K562 (cell line): ENCODE measurements at regions not wholly inside any gene's neighbourhood (a gene's known extent, or its start where the extent isn't known, plus 50 kb on each side); places are given as distances from the start of the nearest gene placed in this dataset.

Experiments
- ATAC-seq: fragments of 200-7000 bp; cut with Tn5 transposase; 3 replicates; pipeline ENCODE4 v1.9.1; 2020; ENCODE audit warnings: moderate library complexity
- BruUV-seq: library from RNA; stranded (reverse); fragments of 400-500 nt; replicated peaks from 2 replicates; lab custom pipeline; 2021; lab: Mats Ljungman, UMichigan
- CTCF ChIA-PET: fragments of 300-600 bp; formaldehyde crosslinking; extraction: SDS; loops from one replicate; lab custom pipeline; 2021; ENCODE audit warnings: low intra/inter-chr PET ratio; lab: Yijun Ruan, JAX
- POLR2A ChIA-PET: fragments of 300-600, 350-650 bp; sonication (Branson Sonifier 250); formaldehyde crosslinking; extraction: SDS; loops from one replicate; lab custom pipeline; 2021; ENCODE audit warnings: antibody characterized with exemption, inconsistent platforms; lab: Yijun Ruan, JAX
- DNase-seq, 4 experiments: peaks; one replicate each; pipeline versions ENCODE4 v3.0.0 to v3.0.0-alpha.2; 2011 to 2018; ENCODE audit warnings: low spot score in 3 of 4, mixed read lengths in 3 of 4; ENCODE audit errors: extremely low read depth in 1 of 4
- FAIRE-seq: peaks from 2 replicates; lab custom pipeline; 2011; peaks lifted over from hg19 to GRCh38; lab: Jason Lieb, UNC
- H2AFZ ChIP-seq: 2 replicates; pipeline ENCODE4 v1.6.0; 2011; ENCODE audit warnings: low read depth, low read length, control low read depth, inconsistent platforms
- H3K27ac ChIP-seq: fragments of 200-600 bp; 3 replicates; pipeline ENCODE4 v1.8.0; 2011; ENCODE audit warnings: low read depth, mild to moderate bottlenecking, control low read depth, inconsistent platforms, low read length, moderate library complexity, mixed read lengths; ENCODE audit errors: extremely low read depth
- H3K27me3 ChIP-seq, 2 experiments: fragments of 300-600 bp in 1 of 2; 2 replicates in 1 of 2; 3 replicates in 1 of 2; pipeline versions ENCODE4 v1.6.0 to v1.8.0; 2011; ENCODE audit warnings: inconsistent platforms in 2 of 2, low read length in 2 of 2, mild to moderate bottlenecking in 1 of 2, mixed read lengths in 1 of 2, moderate library complexity in 1 of 2; ENCODE audit not compliant: control insufficient read depth in 2 of 2, insufficient read depth in 2 of 2
- H3K36me3 ChIP-seq: fragments of 300-600 bp; 3 replicates; pipeline ENCODE4 v1.8.0; 2011; ENCODE audit warnings: mild to moderate bottlenecking, low read length, inconsistent platforms; ENCODE audit not compliant: control insufficient read depth, insufficient read depth
- H3K4me1 ChIP-seq, 2 experiments: fragments of 200-600 bp in 1 of 2; replicated peaks in 1 of 2; 2 replicates in 1 of 2; 3 replicates in 1 of 2; pipeline versions ENCODE4 v1.5.1 to v1.8.0; 2011; ENCODE audit warnings: inconsistent platforms in 2 of 2, low read length in 2 of 2, mild to moderate bottlenecking in 1 of 2, mixed read lengths in 1 of 2, moderate library complexity in 1 of 2; ENCODE audit not compliant: control insufficient read depth in 2 of 2, insufficient read depth in 2 of 2
- H3K4me2 ChIP-seq: 2 replicates; pipeline ENCODE4 v1.6.1; 2011; ENCODE audit warnings: low read length, control low read depth, inconsistent platforms, mixed read lengths; ENCODE audit not compliant: insufficient read depth
- H3K4me3 ChIP-seq: fragments of 200-600 bp; sonication (generic), shearing (Covaris generic); 2 replicates; pipeline ENCODE4 v1.5.1; 2016; ENCODE audit warnings: control low read depth, inconsistent platforms
- H3K79me2 ChIP-seq: fragments of 200-600 bp; 3 replicates; pipeline ENCODE4 v1.8.0; 2011; ENCODE audit warnings: low read length, inconsistent platforms; ENCODE audit not compliant: control insufficient read depth, insufficient read depth
- H3K9ac ChIP-seq, 2 experiments: 2 replicates each; pipeline versions ENCODE4 v1.6.0 to v1.6.1; 2011; ENCODE audit warnings: low read depth in 2 of 2, low read length in 2 of 2, control low read depth in 1 of 2, inconsistent platforms in 1 of 2, mild to moderate bottlenecking in 1 of 2, mixed read lengths in 1 of 2; ENCODE audit not compliant: insufficient read depth in 1 of 2
- H3K9me1 ChIP-seq: one replicate; pipeline ENCODE4 v1.6.0; 2011; ENCODE audit warnings: inconsistent platforms, mild to moderate bottlenecking, low read length, moderate library complexity; ENCODE audit not compliant: control insufficient read depth, insufficient read depth
- H3K9me3 ChIP-seq: replicated peaks from 2 replicates; pipeline ENCODE4 v1.5.1; 2011; ENCODE audit warnings: low read depth, low read length, inconsistent platforms; ENCODE audit not compliant: control insufficient read depth, insufficient read depth
- H4K20me1 ChIP-seq: replicated peaks from 2 replicates; pipeline ENCODE4 v1.6.1; 2011; ENCODE audit warnings: low read length, inconsistent platforms, mixed read lengths; ENCODE audit not compliant: control insufficient read depth, insufficient read depth
- CGGBP1 ChIP-seq: fragments of 250-450 bp; sonication (Bioruptor Pico); IDR thresholded peaks from 2 replicates; pipeline ENCODE4 v1.9.0; 2021; ENCODE audit warnings: mild to moderate bottlenecking
- HES1 ChIP-seq: fragments of 450-650 bp; IDR thresholded peaks from 2 replicates; pipeline ENCODE4 v1.6.1; 2016; ENCODE audit warnings: low read depth, mild to moderate bottlenecking, moderate library complexity
- KLF10 ChIP-seq: fragments of 250-450 bp; sonication (Bioruptor Pico); IDR thresholded peaks from 2 replicates; pipeline ENCODE4 v1.6.1; 2021; ENCODE audit warnings: matching md5 sums
- RBBP5 ChIP-seq: fragments of 200-600 bp; sonication (generic); IDR thresholded peaks from 2 replicates; pipeline ENCODE4 v1.6.1; 2012; ENCODE audit warnings: borderline replicate concordance, mild to moderate bottlenecking, low read length, control low read depth, inconsistent platforms; ENCODE audit not compliant: insufficient read depth, poor library complexity, severe bottlenecking
- SOX6 ChIP-seq: fragments of 450-650 bp; IDR thresholded peaks from 2 replicates; pipeline ENCODE4 v1.6.1; 2014; ENCODE audit warnings: mild to moderate bottlenecking
- TBP ChIP-seq: optimal IDR thresholded peaks from 2 replicates; pipeline ENCODE3; 2011; ENCODE audit warnings: low read depth, low read length, improper control_type of control experiment
- YY1 ChIP-seq, 3 experiments: IDR thresholded peaks; 2 replicates each; pipeline ENCODE4 v1.6.1; 2011; ENCODE audit warnings: low read length in 2 of 3, mild to moderate bottlenecking in 2 of 3, moderate library complexity in 2 of 3, borderline replicate concordance in 1 of 3, control low read depth in 1 of 3, low read depth in 1 of 3; ENCODE audit not compliant: insufficient read depth in 3 of 3, insufficient replicate concordance in 2 of 3, control insufficient read depth in 1 of 3, insufficient read length in 1 of 3; ENCODE audit errors: extremely low read depth in 1 of 3
- ZBTB8A ChIP-seq: fragments of 450-650 bp; IDR thresholded peaks from 2 replicates; pipeline ENCODE4 v1.6.1; 2018; ENCODE audit warnings: mild to moderate bottlenecking, moderate library complexity; ENCODE audit not compliant: partially characterized antibody
- ZFPM2 ChIP-seq: fragments of 250-450 bp; sonication (Bioruptor Pico); IDR thresholded peaks from 2 replicates; pipeline ENCODE4 v1.5.1; 2022; ENCODE audit warnings: mild to moderate bottlenecking
- ZNF384 ChIP-seq: IDR thresholded peaks from 2 replicates; pipeline ENCODE4 v1.6.1; 2012; ENCODE audit warnings: low read depth, low read length, improper control_type of control experiment
- WGBS: fragments of 100-300 bp; shearing (Covaris generic); methylation state at CpG from one replicate; pipeline ENCODE4 v1.1.6; 2016; ENCODE audit warnings: low coverage, mixed read lengths; ENCODE audit not compliant: insufficient coverage; ENCODE audit errors: missing lambda C conversion rate; 5-methylcytosine and 5-hydroxymethylcytosine counted together
- in situ Hi-C: fragments of 300-500 bp; cut with MboI; formaldehyde crosslinking; loops from 4 replicates; pipeline ENCODE4 v1.15.0; 2018; ENCODE audit warnings: inconsistent platforms, mixed read lengths
- intact Hi-C: fragments of 100-400 bp; cut with micrococcal nuclease; formaldehyde crosslinking; loops from 2 replicates; pipeline ENCODE4 v1.14.2; 2022

- Histone ChIP-seq H3K4me2 (no peak overlapping the region), H3K9me1 (no peaks in the 10 kb centered on the region), H4K20me1 (0 out of 2 replicates have a peak, but pooled peaks cover 6% of the 10 kb centered on the region), H3K4me1 (peaks cover 0 to 11% of the 10 kb centered on the region in 2 experiments; a peak in 1 of 5 replicates), H3K79me2 (no peaks in the 10 kb centered on the region), H3K27ac (no peak overlapping the region), H3K4me3 (no peak overlapping the region), H3K9me3 (no peaks in the 10 kb centered on the region), H3K36me3 (no peaks in the 10 kb centered on the region), H3K27me3 (peaks cover 2 to 24% of the 10 kb centered on the region in 2 experiments; a peak in 4 of 5 replicates), H3K9ac (no peak overlapping the region), H2AFZ (no peak overlapping the region)
- FAIRE-seq: no peak
- POLR2A ChIA-PET: interaction anchor here (1.1 kb wide), 2 partner anchors 65 to 67 kb away, joined by 3 to 6 read pairs; no protein-coding TSS in a partner anchor
- TF ChIP-seq YY1 (IDR thresholded peaks at IDR 0.05; ENCODE audit: borderline replicate concordance in 1 of 3, control insufficient read depth in 1 of 3, extremely low read depth in 1 of 3, insufficient read depth in 3 of 3, insufficient read length in 1 of 3, insufficient replicate concordance in 2 of 3, low read depth in 1 of 3, low read length in 2 of 3) (no peak), ZFPM2 (CRISPR knock-in tag) (no peak), CGGBP1 (CRISPR knock-in tag) (no peak), SOX6 (0 out of 2 replicates have a peak, but pooled peaks have one; percentile 27), ZNF384 (peak; percentile 58), KLF10 (CRISPR knock-in tag) (no peak), ZBTB8A (no peak), TBP (peak; percentile 16), HES1 (no peak), RBBP5 (no peak)
- 1% methylated on average over 8 of the region's 8 CpGs for WGBS
- CTCF ChIA-PET: interaction anchor here (0.7 to 1.6 kb wide), 6 partner anchors 12 to 483 kb away, joined by 3 to 7 read pairs (median 4); no protein-coding TSS in a partner anchor
- intact Hi-C loops: loop anchor here (5.0 to 10.0 kb wide), 3 partner anchors 117 to 404 kb away; a partner anchor contains a TSS
- BruUV-seq: no TSS peak
- peak; percentile 20; the same call in 1 of the 3 replicates for ATAC-seq
- in situ Hi-C loops: loop anchor here (5.0 to 10.0 kb wide), 2 partner anchors 247 to 404 kb away; no protein-coding TSS in a partner anchor
- peak in 1 of 4 experiments; percentile 21 for DNase-seq
Observed at GRCh38 chr16:11408216-11408615, 63.0 kb downstream of the RMI2 start.
